Breast epithelium (tissue), 4 donors: ENCODE measurements at regions not wholly inside any gene's neighbourhood (a gene's known extent, or its start where the extent isn't known, plus 50 kb on each side); places are given as distances from the start of the nearest gene placed in this dataset.

Experiments used
- DNase-seq, 2 donors: peaks; one replicate each; pipeline ENCODE4 v3.0.0-alpha.2; 2019; ENCODE audit warnings: low spot score in 2 of 2
- H3K27ac ChIP-seq, 2 donors: fragments of 200-600 bp; sonication (generic) in 1 of 2; one replicate each; pipeline ENCODE4 v1.5.1; 2016 to 2019; ENCODE audit warnings: mild to moderate bottlenecking in 1 of 2
- H3K27me3 ChIP-seq, 2 donors: fragments of 200-600 bp; sonication (generic) in 1 of 2; one replicate each; pipeline versions ENCODE4 v1.5.1 to v1.6.0; 2017 to 2019; ENCODE audit warnings: control low read depth in 1 of 2, mild to moderate bottlenecking in 1 of 2
- H3K36me3 ChIP-seq: fragments of 200-600 bp; one replicate; pipeline ENCODE4 v1.5.1; 2019
- H3K4me1 ChIP-seq, 2 donors: fragments of 200-600 bp; sonication (generic); one replicate each; pipeline ENCODE4 v1.5.1; 2016 to 2019; ENCODE audit warnings: control low read depth in 1 of 2
- H3K4me3 ChIP-seq, 3 donors: fragments of 200-600 bp; sonication (generic); 1 replicate in 2 of 3; 2 replicates in 1 of 3; pipeline ENCODE4 v1.5.1; 2016 to 2019; ENCODE audit warnings: mild to moderate bottlenecking in 3 of 3, moderate library complexity in 2 of 3
- H3K9me3 ChIP-seq, 2 donors: fragments of 200-600 bp; sonication (generic) in 1 of 2; one replicate each; pipeline ENCODE4 v1.5.1; 2016 to 2019; ENCODE audit warnings: control low read depth in 1 of 2
- CTCF ChIP-seq, 3 donors: fragments of 450-650 bp; IDR thresholded peaks; one replicate each; pipeline ENCODE4 v1.5.1; 2016 to 2017; ENCODE audit warnings: antibody characterized with exemption in 3 of 3, mild to moderate bottlenecking in 3 of 3, moderate library complexity in 3 of 3
- POLR2A ChIP-seq: fragments of 450-650 bp; IDR thresholded peaks from one replicate; pipeline ENCODE4 v1.6.1; 2016; ENCODE audit warnings: antibody characterized with exemption, mild to moderate bottlenecking, moderate library complexity
- POLR2AphosphoS5 ChIP-seq, 3 donors: sonication (generic); formaldehyde crosslinking; IDR thresholded peaks; one replicate each; pipeline ENCODE4 v1.6.1; 2017; ENCODE audit warnings: antibody characterized with exemption in 3 of 3
- intact Hi-C: fragments of 100-400 bp; cut with DNase I; formaldehyde crosslinking; loops from one replicate; pipeline ENCODE4 v1.15.1; 2023; ENCODE audit warnings: low total_unique reads

GRCh38 chr12:84594157-84594556 is 318.4 kb downstream of the SLC6A15 start:
- Histone ChIP-seq H3K27ac (no peak overlapping the region), H3K4me3 (no peak overlapping the region), H3K4me1 (no peaks in the 10 kb centered on the region), H3K36me3 (no peaks in the 10 kb centered on the region), H3K27me3 (no peaks in the 10 kb centered on the region), H3K9me3 (no peaks in the 10 kb centered on the region)
- DNase-seq = no peak
- no peak for TF ChIP-seq POLR2AphosphoS5 (IDR thresholded peaks at IDR 0.05)
- TF ChIP-seq POLR2A = no peak
- intact Hi-C loops = no loop called here

- Histone ChIP-seq H3K4me1 (no peaks in the 10 kb centered on the region), H3K4me3 (no peak overlapping the region), H3K9me3 (no peaks in the 10 kb centered on the region), H3K27ac (no peak overlapping the region), H3K36me3 (no peaks in the 10 kb centered on the region), H3K27me3 (no peaks in the 10 kb centered on the region)
- intact Hi-C loops = no loop called here
- TF ChIP-seq POLR2AphosphoS5 (IDR thresholded peaks at IDR 0.05) (no peak), CTCF (IDR thresholded peaks at IDR 0.05) (no peak), POLR2A (no peak)
- DNase-seq = no peak
Observed at GRCh38 chr12:84585776-84586395, 326.7 kb downstream of the SLC6A15 start.

GRCh38 chr12:84572196-84572595 is 340.4 kb downstream of the SLC6A15 start:
- H3K9me3 ChIP-seq = no peaks in the 10 kb centered on the region
- no peak overlapping the region for H3K4me3 ChIP-seq
- H3K27me3 ChIP-seq = no peaks in the 10 kb centered on the region
- DNase-seq = no peak
- intact Hi-C loops = no loop called here
- H3K27ac ChIP-seq = no peak overlapping the region
- H3K36me3 ChIP-seq = no peaks in the 10 kb centered on the region
- H3K4me1 ChIP-seq = no peaks in the 10 kb centered on the region
- TF ChIP-seq POLR2AphosphoS5 (IDR thresholded peaks at IDR 0.05) = no peak
- no peak for TF ChIP-seq CTCF (IDR thresholded peaks at IDR 0.05)
- TF ChIP-seq POLR2A = no peak

- TF ChIP-seq POLR2A (no peak), CTCF (IDR thresholded peaks at IDR 0.05) (no peak)
- Histone ChIP-seq H3K4me1 (no peaks in the 10 kb centered on the region), H3K4me3 (no peak overlapping the region), H3K9me3 (no peaks in the 10 kb centered on the region), H3K27me3 (no peaks in the 10 kb centered on the region), H3K36me3 (no peaks in the 10 kb centered on the region), H3K27ac (no peak overlapping the region)
- intact Hi-C loops = no loop called here
- DNase-seq = no peak
Observed at GRCh38 chr12:84562331-84562730, 350.3 kb downstream of the SLC6A15 start.

GRCh38 chr12:84561351-84561750 is 351.2 kb downstream of the SLC6A15 start:
- no peak overlapping the region for H3K4me3 ChIP-seq
- H3K4me1 ChIP-seq = no peaks in the 10 kb centered on the region
- H3K9me3 ChIP-seq = no peaks in the 10 kb centered on the region
- no peak overlapping the region for H3K27ac ChIP-seq
- no peak for TF ChIP-seq POLR2AphosphoS5 (IDR thresholded peaks at IDR 0.05)
- TF ChIP-seq CTCF (IDR thresholded peaks at IDR 0.05) = no peak
- no peak for TF ChIP-seq POLR2A
- H3K36me3 ChIP-seq = no peaks in the 10 kb centered on the region
- DNase-seq = no peak
- intact Hi-C loops = no loop called here
- no peaks in the 10 kb centered on the region for H3K27me3 ChIP-seq
